Adrenal gland (tissue), 9 donors: ENCODE measurements at regions not wholly inside any gene's neighbourhood (a gene's known extent, or its start where the extent isn't known, plus 50 kb on each side); places are given as distances from the start of the nearest gene placed in this dataset.

ENCODE experiments used
- DNase-seq, 7 donors: peaks; one replicate each; pipeline ENCODE4 v3.0.0-alpha.2; 2019 to 2020
- H3K27ac ChIP-seq, 5 donors: fragments of 200-600 bp; sonication (generic) in 4 of 5; 1 replicate in 3 of 5; 2 replicates in 2 of 5; pipeline versions ENCODE4 v1.5.1 to v1.8.0; 2016 to 2020; ENCODE audit warnings: mild to moderate bottlenecking in 1 of 5
- H3K27me3 ChIP-seq: fragments of 200-600 bp; 2 replicates; pipeline ENCODE4 v1.8.0; 2021
- H3K36me3 ChIP-seq, 2 donors: fragments of 200-600 bp; replicated peaks in 1 of 2; 1 replicate in 1 of 2; 2 replicates in 1 of 2; pipeline versions ENCODE4 v1.5.1 to v1.8.0; 2018 to 2022
- H3K4me1 ChIP-seq, 2 donors: fragments of 200-600 bp; replicated peaks in 1 of 2; 1 replicate in 1 of 2; 2 replicates in 1 of 2; pipeline versions ENCODE4 v1.5.1 to v1.8.0; 2018 to 2021
- H3K4me3 ChIP-seq, 4 donors: fragments of 200-600 bp; sonication (generic) in 3 of 4; one replicate each; pipeline ENCODE4 v1.5.1; 2016 to 2018
- H3K9me3 ChIP-seq, 3 donors: fragments of 200-600 bp; sonication (generic) in 1 of 3; replicated peaks in 1 of 3; 1 replicate in 2 of 3; 2 replicates in 1 of 3; pipeline versions ENCODE4 v1.5.1 to v1.8.0; 2016 to 2021
- CTCF ChIP-seq, 6 experiments: fragments of 450-650 bp in 4 of 6; fragments of 200-600 bp in 2 of 6; sonication (generic) in 1 of 6; IDR thresholded peaks; 1 replicate in 5 of 6; 2 replicates in 1 of 6; pipeline versions ENCODE4 v1.5.1 to v1.8.0; 2016 to 2021; ENCODE audit warnings: antibody characterized with exemption in 6 of 6, mild to moderate bottlenecking in 2 of 6, moderate library complexity in 1 of 6
- POLR2A ChIP-seq, 2 donors: fragments of 450-650 bp; IDR thresholded peaks; one replicate each; pipeline ENCODE4 v1.6.1; 2017; ENCODE audit warnings: antibody characterized with exemption in 2 of 2, mild to moderate bottlenecking in 2 of 2, moderate library complexity in 1 of 2
- WGBS, 4 donors: extraction: QIAGEN DNeasy Blood & Tissue Kit in 2 of 4; methylation state at CpG; one replicate each; pipeline versions ENCODE4 v1.1.5 to v1.1.7; 2013 to 2017; 5-methylcytosine and 5-hydroxymethylcytosine counted together
- intact Hi-C, 2 donors: fragments of 100-400 bp; cut with DNase I; formaldehyde crosslinking; loops; one replicate each; pipeline versions ENCODE4 v1.14.1 to v1.15.0; 2022 to 2023
- donor health status: healthy with polysubstance abuse.
- donor health status: Bipolar disorder and iron deficiency.
- donor health status: DM: yes; HTN: yes; CAD: no.
- donor health status: DM: no; HTN: no; CAD: no.
- donor health status: DM: no; HTN: no; CAD: no.

- 83 to 87% (median 85%) methylated on average over 12 to 15 of the region's 15 CpGs for WGBS, 4 donors
- intact Hi-C loops, result no loop called here
Measured at GRCh38 chr6:47376930-47377329, 67.2 kb upstream of the TNFRSF21 start.

GRCh38 chr6:47377971-47378370 is 68.3 kb upstream of the TNFRSF21 start:
- H3K27me3 ChIP-seq, result no peaks in the 10 kb centered on the region
- H3K9me3 ChIP-seq, result no peaks in the 10 kb centered on the region
- no peak for DNase-seq
- intact Hi-C loops, result no loop called here
- H3K4me3 ChIP-seq, result no peak overlapping the region
- 66 to 79% (median 71%) methylated on average over 2 of the region's 2 CpGs for WGBS, 4 donors
- TF ChIP-seq POLR2A (IDR thresholded peaks at IDR 0.05) (no peak), CTCF (IDR thresholded peaks at IDR 0.05) (no peak)
- H3K4me1 ChIP-seq, result no peaks in the 10 kb centered on the region
- no peak overlapping the region for H3K27ac ChIP-seq
- no peaks in the 10 kb centered on the region for H3K36me3 ChIP-seq

More at GRCh38 chr6:47376930-47377329, 67.2 kb upstream of the TNFRSF21 start:
- H3K27me3 ChIP-seq, result no peaks in the 10 kb centered on the region
- H3K27ac ChIP-seq, result no peak overlapping the region
- no peaks in the 10 kb centered on the region for H3K36me3 ChIP-seq
- TF ChIP-seq POLR2A (IDR thresholded peaks at IDR 0.05), result no peak
- no peak for TF ChIP-seq CTCF (IDR thresholded peaks at IDR 0.05)
- H3K4me1 ChIP-seq, result no peaks in the 10 kb centered on the region
- no peak overlapping the region for H3K4me3 ChIP-seq
- no peak for DNase-seq
- H3K9me3 ChIP-seq, result no peaks in the 10 kb centered on the region

GRCh38 chr6:47379328-47379727 is 69.6 kb upstream of the TNFRSF21 start:
- no peaks in the 10 kb centered on the region for H3K27me3 ChIP-seq
- no peaks in the 10 kb centered on the region for H3K4me1 ChIP-seq
- no peak overlapping the region for H3K27ac ChIP-seq
- H3K36me3 ChIP-seq, result no peaks in the 10 kb centered on the region
- DNase-seq, result no peak
- intact Hi-C loops, result no loop called here
- 58 to 75% (median 61%) methylated on average over 2 of the region's 2 CpGs for WGBS, 4 donors
- TF ChIP-seq CTCF (IDR thresholded peaks at IDR 0.05), result no peak
- TF ChIP-seq POLR2A (IDR thresholded peaks at IDR 0.05), result no peak
- H3K9me3 ChIP-seq, result no peaks in the 10 kb centered on the region
- no peak overlapping the region for H3K4me3 ChIP-seq

GRCh38 chr6:47380251-47380650 is 70.5 kb upstream of the TNFRSF21 start:
- Histone ChIP-seq H3K27ac (no peak overlapping the region), H3K36me3 (no peaks in the 10 kb centered on the region), H3K9me3 (no peaks in the 10 kb centered on the region), H3K4me3 (no peak overlapping the region), H3K27me3 (no peaks in the 10 kb centered on the region), H3K4me1 (no peaks in the 10 kb centered on the region)
- TF ChIP-seq CTCF (IDR thresholded peaks at IDR 0.05), result no peak
- TF ChIP-seq POLR2A (IDR thresholded peaks at IDR 0.05), result no peak
- no peak for DNase-seq
- intact Hi-C loops, result no loop called here
- 63 to 77% (median 74%) methylated on average over 5 of the region's 5 CpGs for WGBS, 4 donors
